Activated B cell treated with CpG ODN at 0.5 μM for 24 hours (primary cell): ENCODE measurements at regions not wholly inside any gene's neighbourhood (a gene's known extent, or its start where the extent isn't known, plus 50 kb on each side); places are given as distances from the start of the nearest gene placed in this dataset.

Experiments used
- ATAC-seq: fragments of 200-7000 bp; cut with Tn5 transposase; one replicate; pipeline ENCODE4 v1.10.0; 2021; ENCODE audit warnings: low read depth, mild to moderate bottlenecking, moderate library complexity
- CTCF ChIA-PET: fragments of 350-600 bp; sonication (Branson Sonifier 250); formaldehyde crosslinking; loops from one replicate; lab custom pipeline; 2021; ENCODE audit warnings: antibody characterized with exemption; lab: Charles Lee
- POLR2A ChIA-PET: fragments of 350-600 bp; sonication (Branson Sonifier 250); formaldehyde crosslinking; loops from one replicate; lab custom pipeline; 2021; ENCODE audit warnings: antibody characterized with exemption; lab: Charles Lee
- DNase-seq: peaks from one replicate; pipeline ENCODE4 v3.0.0; 2022
- H3K27ac Mint-ChIP-seq: one replicate; pipeline ENCODE4 v1.8.0; 2020; ENCODE audit warnings: mixed read lengths
- H3K27me3 Mint-ChIP-seq: one replicate; pipeline ENCODE4 v1.8.0; 2021; ENCODE audit warnings: mixed read lengths
- H3K36me3 Mint-ChIP-seq: one replicate; pipeline ENCODE4 v1.8.0; 2021; ENCODE audit warnings: low read depth, mixed read lengths
- H3K4me1 Mint-ChIP-seq: one replicate; pipeline ENCODE4 v1.8.0; 2021; ENCODE audit warnings: mixed read lengths
- H3K4me3 Mint-ChIP-seq: one replicate; pipeline ENCODE4 v1.8.0; 2020; ENCODE audit warnings: mild to moderate bottlenecking, mixed read lengths
- H3K9me3 Mint-ChIP-seq: one replicate; pipeline ENCODE4 v1.8.0; 2020; ENCODE audit warnings: mixed read lengths
- CTCF ChIP-seq: fragments of 200-600 bp; IDR thresholded peaks from one replicate; pipeline ENCODE4 v1.8.0; 2022; ENCODE audit warnings: antibody characterized with exemption, mild to moderate bottlenecking
- intact Hi-C: fragments of 100-400 bp; cut with micrococcal nuclease; formaldehyde crosslinking; loops from one replicate; pipeline ENCODE4 v1.15.1; 2024

GRCh38 chr4:20326977-20327376, 75.3 kb downstream of the SLIT2 start:
- Mint-ChIP-seq H3K4me3 (no peak overlapping the region), H3K27me3 (no peaks in the 10 kb centered on the region), H3K4me1 (no peaks in the 10 kb centered on the region), H3K9me3 (no peaks in the 10 kb centered on the region), H3K27ac (no peak overlapping the region), H3K36me3 (no peaks in the 10 kb centered on the region)
- no peak for TF ChIP-seq CTCF
- ChIA-PET CTCF (no interaction called here), POLR2A (no interaction called here)
- DNase-seq, result no peak
- ATAC-seq, result no peak
- intact Hi-C loops, result no loop called here

- ATAC-seq (no peak), DNase-seq (no peak)
- no peak for TF ChIP-seq CTCF
- ChIA-PET POLR2A (no interaction called here), CTCF (no interaction called here)
- Mint-ChIP-seq H3K36me3 (no peaks in the 10 kb centered on the region), H3K4me3 (no peak overlapping the region), H3K4me1 (no peaks in the 10 kb centered on the region), H3K27me3 (no peaks in the 10 kb centered on the region), H3K9me3 (no peaks in the 10 kb centered on the region), H3K27ac (no peak overlapping the region)
- intact Hi-C loops, result no loop called here
Observed at GRCh38 chr4:20327808-20328207, 76.1 kb downstream of the SLIT2 start.

- no peak for TF ChIP-seq CTCF
- ATAC-seq, result no peak
- Mint-ChIP-seq H3K36me3 (no peaks in the 10 kb centered on the region), H3K9me3 (no peaks in the 10 kb centered on the region), H3K27me3 (no peaks in the 10 kb centered on the region), H3K4me1 (no peaks in the 10 kb centered on the region), H3K27ac (no peak overlapping the region), H3K4me3 (no peak overlapping the region)
- intact Hi-C loops, result no loop called here
- ChIA-PET CTCF (no interaction called here), POLR2A (no interaction called here)
- DNase-seq, result no peak
Observed at GRCh38 chr4:20331642-20332041, 79.9 kb downstream of the SLIT2 start.

- ChIA-PET CTCF (no interaction called here), POLR2A (no interaction called here)
- H3K9me3 Mint-ChIP-seq, result no peaks in the 10 kb centered on the region
- no peak overlapping the region for H3K4me3 Mint-ChIP-seq
- DNase-seq, result no peak
- intact Hi-C loops, result no loop called here
- no peak for TF ChIP-seq CTCF
- no peaks in the 10 kb centered on the region for H3K36me3 Mint-ChIP-seq
- H3K4me1 Mint-ChIP-seq, result no peaks in the 10 kb centered on the region
- H3K27ac Mint-ChIP-seq, result no peak overlapping the region
- H3K27me3 Mint-ChIP-seq, result no peaks in the 10 kb centered on the region
- no peak for ATAC-seq
Observed at GRCh38 chr4:20333141-20333715, 81.5 kb downstream of the SLIT2 start.

GRCh38 chr4:20337261-20337664, 85.6 kb downstream of the SLIT2 start:
- Mint-ChIP-seq H3K27me3 (no peaks in the 10 kb centered on the region), H3K27ac (no peak overlapping the region), H3K9me3 (peaks cover 3% of the 10 kb centered on the region), H3K4me1 (no peaks in the 10 kb centered on the region), H3K4me3 (no peak overlapping the region), H3K36me3 (no peaks in the 10 kb centered on the region)
- no peak for TF ChIP-seq CTCF
- POLR2A ChIA-PET, result no interaction called here
- DNase-seq (no peak), ATAC-seq (no peak)
- intact Hi-C loops, result no loop called here
- CTCF ChIA-PET, result no interaction called here
